ENCODE measurements at regions not wholly inside any gene's neighbourhood (a gene's known extent, or its start where the extent isn't known, plus 50 kb on each side); places are given as distances from the start of the nearest gene placed in this dataset.

GRCh38 chr5:3222924-3223323 lies 372.7 kb upstream of the IRX1 start:
- Histone ChIP-seq H3K4me3 (replicated peaks in 1 of 3) (no peak overlapping the region), H3K9me3 (no peaks in the 10 kb centered on the region), H3K27me3 (no peaks in the 10 kb centered on the region), H3K36me3 (no peaks in the 10 kb centered on the region), H3K4me1 (no peaks in the 10 kb centered on the region), H3K27ac (no peak overlapping the region)
- intact Hi-C loops (cut with DNase I) = no loop called here
- TF ChIP-seq CTCF (IDR thresholded peaks at IDR 0.05) = no peak
- no peak for TF ChIP-seq POLR2A (IDR thresholded peaks at IDR 0.05)
- no peak for DNase-seq
- WGBS, 2 donors = 88 to 94% methylated on average over 5 of the region's 5 CpGs

- H3K27ac ChIP-seq = no peak overlapping the region
- DNase-seq = no peak
- 90 to 92% methylated on average over 9 of the region's 9 CpGs for WGBS, 2 donors
These were observed 374.2 kb upstream of the IRX1 start for GRCh38 chr5:3221432-3221831.

GRCh38 chr5:3220638-3221288 lies 374.9 kb upstream of the IRX1 start:
- Histone ChIP-seq H3K36me3 (no peaks in the 10 kb centered on the region), H3K9me3 (no peaks in the 10 kb centered on the region), H3K27me3 (no peaks in the 10 kb centered on the region), H3K27ac (no peak overlapping the region), H3K4me3 (replicated peaks in 1 of 3) (no peak overlapping the region), H3K4me1 (no peaks in the 10 kb centered on the region)
- 89 to 93% methylated on average over 31 of the region's 31 CpGs for WGBS, 2 donors
- intact Hi-C loops (cut with DNase I) = no loop called here
- no peak for DNase-seq
- TF ChIP-seq CTCF (IDR thresholded peaks at IDR 0.05) (no peak), POLR2A (IDR thresholded peaks at IDR 0.05) (no peak)

More at GRCh38 chr5:3221432-3221831, 374.2 kb upstream of the IRX1 start:
- Histone ChIP-seq H3K4me3 (replicated peaks in 1 of 3) (no peak overlapping the region), H3K36me3 (no peaks in the 10 kb centered on the region), H3K27me3 (no peaks in the 10 kb centered on the region), H3K4me1 (no peaks in the 10 kb centered on the region), H3K9me3 (no peaks in the 10 kb centered on the region)
- intact Hi-C loops (cut with DNase I) = no loop called here
- no peak for TF ChIP-seq CTCF (IDR thresholded peaks at IDR 0.05)
- TF ChIP-seq POLR2A (IDR thresholded peaks at IDR 0.05) = no peak

- intact Hi-C loops (cut with DNase I) = no loop called here
These were observed 375.4 kb upstream of the IRX1 start for GRCh38 chr5:3220201-3220600.

More at GRCh38 chr5:3220201-3220600, 375.4 kb upstream of the IRX1 start:
- no peak overlapping the region for H3K4me3 ChIP-seq (replicated peaks in 1 of 3)
- no peaks in the 10 kb centered on the region for H3K36me3 ChIP-seq
- no peaks in the 10 kb centered on the region for H3K9me3 ChIP-seq
- no peak overlapping the region for H3K27ac ChIP-seq
- H3K27me3 ChIP-seq = no peaks in the 10 kb centered on the region
- no peak for DNase-seq
- H3K4me1 ChIP-seq = no peaks in the 10 kb centered on the region
- TF ChIP-seq POLR2A (IDR thresholded peaks at IDR 0.05) = no peak
- TF ChIP-seq CTCF (IDR thresholded peaks at IDR 0.05) = no peak
- 77 to 83% methylated on average over 7 to 13 of the region's 13 CpGs for WGBS, 2 donors

All from thyroid gland (tissue), 4 donors.